LNCaP clone FGC (cell line): ENCODE measurements at regions not wholly inside any gene's neighbourhood (a gene's known extent, or its start where the extent isn't known, plus 50 kb on each side); places are given as distances from the start of the nearest gene placed in this dataset.

Experiments
- DNase-seq: peaks from one replicate; pipeline ENCODE4 v3.0.0-alpha.2; 2011; ENCODE audit warnings: low read depth
- H3K4me3 ChIP-seq: 2 replicates; pipeline ENCODE4 v1.5.1; 2011; ENCODE audit warnings: mild to moderate bottlenecking, low read depth, low read length, control low read depth
- TF ChIP-seq, protein P1 (sequence below): IDR thresholded peaks from 2 replicates; pipeline ENCODE4 v1.5.1; 2012; ENCODE audit warnings: mild to moderate bottlenecking; ENCODE audit not compliant: control insufficient read depth, insufficient read depth; ENCODE audit errors: extremely low read depth

DNA sequence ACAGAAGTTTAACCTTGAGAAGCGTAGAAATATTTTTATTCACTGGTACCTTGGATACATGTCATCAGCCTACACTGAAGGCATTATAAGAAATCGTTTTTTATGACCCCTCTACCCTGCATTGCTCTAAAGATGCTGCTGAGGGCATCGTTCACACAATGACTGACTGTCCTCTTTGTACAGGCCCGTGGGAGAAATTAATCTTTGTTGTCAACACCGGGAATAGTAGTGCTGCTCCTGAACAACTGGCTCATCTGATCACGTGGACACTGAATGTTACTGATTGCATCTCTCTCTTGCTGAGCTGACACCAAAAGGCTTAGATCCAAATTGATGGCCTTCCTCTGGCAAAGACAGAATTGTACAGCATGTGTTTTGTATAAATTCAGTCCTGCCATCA, 157.1 kb upstream of the SMLR1 start:
- no peak for DNase-seq
- no peak overlapping the region for H3K4me3 ChIP-seq
- TF ChIP-seq, protein P1, sequence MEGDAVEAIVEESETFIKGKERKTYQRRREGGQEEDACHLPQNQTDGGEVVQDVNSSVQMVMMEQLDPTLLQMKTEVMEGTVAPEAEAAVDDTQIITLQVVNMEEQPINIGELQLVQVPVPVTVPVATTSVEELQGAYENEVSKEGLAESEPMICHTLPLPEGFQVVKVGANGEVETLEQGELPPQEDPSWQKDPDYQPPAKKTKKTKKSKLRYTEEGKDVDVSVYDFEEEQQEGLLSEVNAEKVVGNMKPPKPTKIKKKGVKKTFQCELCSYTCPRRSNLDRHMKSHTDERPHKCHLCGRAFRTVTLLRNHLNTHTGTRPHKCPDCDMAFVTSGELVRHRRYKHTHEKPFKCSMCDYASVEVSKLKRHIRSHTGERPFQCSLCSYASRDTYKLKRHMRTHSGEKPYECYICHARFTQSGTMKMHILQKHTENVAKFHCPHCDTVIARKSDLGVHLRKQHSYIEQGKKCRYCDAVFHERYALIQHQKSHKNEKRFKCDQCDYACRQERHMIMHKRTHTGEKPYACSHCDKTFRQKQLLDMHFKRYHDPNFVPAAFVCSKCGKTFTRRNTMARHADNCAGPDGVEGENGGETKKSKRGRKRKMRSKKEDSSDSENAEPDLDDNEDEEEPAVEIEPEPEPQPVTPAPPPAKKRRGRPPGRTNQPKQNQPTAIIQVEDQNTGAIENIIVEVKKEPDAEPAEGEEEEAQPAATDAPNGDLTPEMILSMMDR: no peak

DNA sequence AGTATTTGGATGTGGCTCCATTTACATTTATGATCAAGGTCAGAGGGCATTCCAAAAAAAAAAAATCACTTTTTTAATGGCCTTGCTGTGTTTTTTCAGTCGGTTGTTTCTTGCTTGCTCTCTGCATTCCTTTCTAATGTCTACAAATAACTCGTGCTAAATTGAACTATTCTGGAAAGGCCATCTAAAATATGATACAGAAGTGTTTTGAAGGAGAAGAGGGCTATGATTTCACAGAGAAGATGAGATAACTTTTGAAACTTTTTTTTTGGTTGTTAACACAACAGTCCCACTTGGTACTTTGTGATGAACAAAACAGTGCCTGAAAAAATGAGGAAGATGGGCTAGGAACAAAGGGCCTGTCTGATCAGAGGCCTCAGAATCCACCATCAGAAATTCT, 156.1 kb upstream of the SMLR1 start:
- no peak for DNase-seq
- no peak overlapping the region for H3K4me3 ChIP-seq
- TF ChIP-seq, protein P1: no peak

DNA sequence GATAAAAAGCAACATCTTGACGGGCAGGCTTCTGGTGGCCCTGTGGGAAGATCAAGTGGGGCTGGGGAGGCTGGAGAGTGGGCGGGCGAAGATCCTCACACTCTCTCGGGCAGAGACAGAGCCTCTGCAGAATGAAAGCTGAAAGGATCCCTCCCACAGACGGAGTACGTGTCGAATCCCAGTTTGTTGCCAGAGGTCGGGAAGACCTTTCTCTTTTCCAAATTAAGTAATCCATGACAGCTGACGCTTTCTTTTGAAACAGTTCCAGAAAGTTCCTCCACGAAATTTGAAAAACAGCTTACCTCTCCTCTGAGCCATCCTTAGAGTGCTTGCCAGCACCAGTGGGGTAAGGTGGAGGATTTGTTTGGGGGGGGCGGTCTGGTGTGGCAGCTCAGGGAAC, 155.6 kb upstream of the SMLR1 start:
- TF ChIP-seq, protein P1: no peak
- DNase-seq: no peak
- H3K4me3 ChIP-seq: no peak overlapping the region

DNA sequence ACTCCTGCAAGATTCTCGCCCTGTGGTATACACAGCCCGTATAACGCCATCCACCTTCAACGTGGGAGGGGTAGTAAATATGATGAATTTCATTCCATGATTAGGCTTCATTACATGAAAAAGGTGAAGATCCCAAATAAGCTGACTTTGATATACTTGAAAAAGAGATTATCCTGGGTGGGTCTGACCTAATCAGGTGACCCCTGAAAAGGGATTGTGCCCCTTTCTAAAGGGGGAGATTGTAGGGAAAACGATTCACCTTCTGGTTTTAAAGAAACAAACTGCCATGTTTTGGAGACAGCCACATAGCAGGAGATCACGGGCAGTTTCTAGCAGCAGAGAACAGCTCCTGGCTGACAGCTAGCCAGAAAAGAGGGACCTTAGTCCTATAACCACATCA, 155.1 kb upstream of the SMLR1 start:
- TF ChIP-seq, protein P1: no peak
- no peak overlapping the region for H3K4me3 ChIP-seq
- no peak for DNase-seq

DNA sequence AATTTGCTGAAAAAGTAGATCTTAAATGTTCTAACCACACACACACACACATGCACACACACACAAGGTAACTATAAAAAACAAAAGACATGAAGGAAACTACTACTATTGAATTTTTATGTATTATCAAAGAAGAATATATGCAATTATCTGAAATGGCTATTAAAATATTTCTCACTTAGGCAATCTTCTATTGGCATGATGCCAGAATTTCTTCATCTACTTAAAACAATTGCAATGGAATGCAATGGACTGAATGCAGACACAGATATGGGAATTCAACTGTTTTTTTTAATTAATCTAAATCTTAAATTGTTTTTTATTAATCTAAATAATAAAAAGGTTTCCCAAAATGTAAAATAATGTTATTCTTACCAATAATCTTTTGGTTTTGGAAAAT, 152.6 kb upstream of the SMLR1 start:
- TF ChIP-seq, protein P1: no peak
- H3K4me3 ChIP-seq: no peak overlapping the region
- no peak for DNase-seq

DNA sequence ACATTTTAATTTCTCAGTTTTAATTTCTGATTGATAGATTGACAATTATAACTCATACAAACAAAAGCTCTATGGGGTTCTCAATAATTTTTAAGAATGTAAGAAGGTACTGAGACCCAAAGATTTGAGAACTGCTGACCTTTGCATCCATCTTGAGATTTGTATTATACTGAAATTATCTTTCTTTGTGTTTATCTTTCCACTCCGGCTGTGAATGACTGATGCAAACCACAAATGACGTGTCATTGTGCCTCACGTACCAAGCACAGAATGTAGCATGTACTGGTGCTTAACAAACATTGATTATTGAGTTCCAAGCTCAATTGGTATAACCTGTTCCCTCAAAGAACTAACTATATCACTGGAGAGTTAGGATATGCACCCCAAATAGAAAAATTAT, 152.1 kb upstream of the SMLR1 start:
- no peak for DNase-seq
- H3K4me3 ChIP-seq: no peak overlapping the region
- TF ChIP-seq, protein P1: no peak

DNA sequence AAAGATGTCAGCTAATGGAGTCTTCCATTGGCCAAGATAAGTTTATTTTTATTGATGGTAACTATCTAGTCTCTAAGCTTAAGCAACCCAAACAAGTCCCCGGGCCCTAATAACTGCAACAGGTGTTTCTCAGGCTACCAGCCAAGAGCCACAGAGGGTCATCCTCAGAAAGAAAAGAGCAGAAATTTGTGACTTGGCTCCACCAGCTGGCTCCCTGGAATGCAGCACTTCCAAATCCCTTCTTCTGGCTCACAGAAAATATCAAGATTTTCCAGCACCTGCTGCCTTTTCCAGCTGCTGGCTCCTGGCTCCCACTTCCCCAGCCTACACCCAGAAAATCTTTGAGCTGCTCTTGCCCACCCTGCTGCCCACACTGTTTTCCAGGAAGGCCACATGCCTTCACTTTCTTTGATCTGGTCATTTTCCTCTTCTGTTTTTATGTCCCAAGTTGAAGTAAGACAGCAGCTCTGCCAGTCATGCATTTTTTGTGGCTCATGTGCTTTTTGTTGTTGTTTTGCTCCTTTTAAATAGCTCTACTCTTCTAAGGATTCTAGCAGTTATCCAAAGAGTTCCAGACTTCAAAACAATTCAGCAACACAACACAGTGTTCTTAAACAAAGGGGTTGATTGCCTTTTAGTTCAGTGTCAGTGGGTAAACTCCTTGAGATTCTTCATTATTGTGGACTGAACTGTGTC, 151.0 kb upstream of the SMLR1 start:
- DNase-seq: no peak
- TF ChIP-seq, protein P1: peak; percentile 28; the same call in 1 of the 2 replicates
- H3K4me3 ChIP-seq: no peak overlapping the region
